ENCODE measurements at regions not wholly inside any gene's neighbourhood (a gene's known extent, or its start where the extent isn't known, plus 50 kb on each side); places are given as distances from the start of the nearest gene placed in this dataset.

GRCh38 chr3:55329849-55330248 is 157.3 kb downstream of the WNT5A start:
- H3K4me2 ChIP-seq, result no peak overlapping the region
- ATAC-seq (no peak), DNase-seq (ENCODE audit: low read depth in 1 of 2, low spot score in 1 of 2) (no peak), FAIRE-seq (no peak)
- H3K4me3 ChIP-seq, result no peak overlapping the region
- POLR2A ChIA-PET, result no interaction called here
- H3K27ac ChIP-seq, result no peak overlapping the region
- no peaks in the 10 kb centered on the region for H3K4me1 ChIP-seq
- CTCF ChIA-PET, result interaction anchor here (0.6 kb wide), 1 partner anchor 479 kb away, joined by 3 read pairs; no protein-coding TSS in a partner anchor
- TF ChIP-seq SREBF2 (IDR thresholded peaks at IDR 0.05) (no peak), BHLHE40 (IDR thresholded peaks at IDR 0.05; ENCODE audit: low read depth, low read length) (no peak), ZSCAN20 (CRISPR knock-in tag; IDR thresholded peaks at IDR 0.05) (no peak), CTCF (IDR thresholded peaks at IDR 0.05) (no peak), CBX2 (IDR thresholded peaks at IDR 0.05; ENCODE audit: borderline replicate concordance, low read depth) (no peak), HMGXB4 (CRISPR knock-in tag; IDR thresholded peaks at IDR 0.05; ENCODE audit: borderline replicate concordance) (no peak), USF2 (IDR thresholded peaks at IDR 0.05) (no peak), HDAC2 (IDR thresholded peaks at IDR 0.05) (no peak), ESRRA (IDR thresholded peaks at IDR 0.05; ENCODE audit: borderline replicate concordance, low read length) (no peak), PBX3 (IDR thresholded peaks at IDR 0.05) (no peak), RCOR1 (IDR thresholded peaks at IDR 0.05; ENCODE audit: low read depth, low read length) (no peak), FOXS1 (CRISPR knock-in tag; IDR thresholded peaks at IDR 0.05) (no peak), JUN (IDR thresholded peaks at IDR 0.05) (no peak)
- 6% methylated on average over 1 of the region's 1 CpG for WGBS (ENCODE audit: missing lambda C conversion rate)
- no peaks in the 10 kb centered on the region for H3K9me3 ChIP-seq

- 13% methylated on average over 2 of the region's 2 CpGs for WGBS (ENCODE audit: missing lambda C conversion rate)
- ChIA-PET CTCF (no interaction called here), POLR2A (no interaction called here)
- DNase-seq (ENCODE audit: low read depth in 1 of 2, low spot score in 1 of 2) (no peak), ATAC-seq (no peak), FAIRE-seq (no peak)
- H3K4me2 ChIP-seq, result no peak overlapping the region
- H3K4me3 ChIP-seq, result no peak overlapping the region
- H3K27ac ChIP-seq, result no peak overlapping the region
- H3K9me3 ChIP-seq, result no peaks in the 10 kb centered on the region
- TF ChIP-seq CBX2 (IDR thresholded peaks at IDR 0.05; ENCODE audit: borderline replicate concordance, low read depth) (no peak), JUNB (IDR thresholded peaks at IDR 0.05) (no peak), HOXB13 (CRISPR knock-in tag; IDR thresholded peaks at IDR 0.05; ENCODE audit: low read depth) (no peak), RAD21 (conservative IDR thresholded peaks at IDR 0.05 in 1 of 2, IDR thresholded peaks at IDR 0.05 in 1 of 2) (no peak), PHF8 (IDR thresholded peaks at IDR 0.05; ENCODE audit: borderline replicate concordance, low read depth) (no peak), MAZ (IDR thresholded peaks at IDR 0.05; ENCODE audit: borderline replicate concordance, low read depth, low read length) (no peak), HOXA7 (CRISPR knock-in tag; IDR thresholded peaks at IDR 0.05) (no peak), EHMT2 (IDR thresholded peaks at IDR 0.05; ENCODE audit: low read depth) (no peak), ZC3H11A (IDR thresholded peaks at IDR 0.05) (no peak), HOXB5 (CRISPR knock-in tag; IDR thresholded peaks at IDR 0.05) (no peak)
- H3K4me1 ChIP-seq, result no peaks in the 10 kb centered on the region
Observed at GRCh38 chr3:55327131-55327920, 159.8 kb downstream of the WNT5A start.
